Urothelium cell line (cell line): ENCODE measurements at regions not wholly inside any gene's neighbourhood (a gene's known extent, or its start where the extent isn't known, plus 50 kb on each side); places are given as distances from the start of the nearest gene placed in this dataset.
A peak's percentile ranks its signal among the peaks of the same experiment; 100 is the strongest.
"Not testable (repeated sequence)": the region's sequence is repeated elsewhere in the genome, so short reads cannot be mapped to it uniquely, and the experiment has no call there.

ENCODE experiments used
- DNase-seq: peaks from one replicate; pipeline ENCODE4 v3.0.0; 2011; ENCODE audit warnings: low spot score, mixed read lengths
- FAIRE-seq: peaks from 2 replicates; lab custom pipeline; 2011; peaks lifted over from hg19 to GRCh38; lab: Jason Lieb, UNC

DNA sequence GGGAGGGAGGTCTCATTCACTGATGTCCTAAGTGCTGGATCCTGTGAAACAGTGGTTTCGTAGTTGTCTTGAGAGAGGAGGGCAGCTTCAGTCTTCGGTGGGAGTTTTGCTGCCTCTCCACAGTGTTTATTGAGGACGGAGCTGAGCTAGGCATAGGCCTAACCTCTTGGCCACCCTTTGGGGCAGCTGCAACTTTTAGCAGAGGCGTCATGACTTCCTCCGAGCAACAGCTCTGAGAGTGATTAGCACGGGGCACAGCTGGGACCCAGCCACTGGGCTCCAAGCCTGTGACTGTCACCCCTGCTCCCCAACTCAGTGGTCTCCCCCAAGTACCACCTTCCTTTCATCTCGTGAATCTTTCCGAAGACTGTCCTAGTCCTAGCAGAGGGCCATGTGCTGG is 139.9 kb upstream of the NCOR2 start:
- DNase-seq = no peak
- FAIRE-seq = no peak

DNA sequence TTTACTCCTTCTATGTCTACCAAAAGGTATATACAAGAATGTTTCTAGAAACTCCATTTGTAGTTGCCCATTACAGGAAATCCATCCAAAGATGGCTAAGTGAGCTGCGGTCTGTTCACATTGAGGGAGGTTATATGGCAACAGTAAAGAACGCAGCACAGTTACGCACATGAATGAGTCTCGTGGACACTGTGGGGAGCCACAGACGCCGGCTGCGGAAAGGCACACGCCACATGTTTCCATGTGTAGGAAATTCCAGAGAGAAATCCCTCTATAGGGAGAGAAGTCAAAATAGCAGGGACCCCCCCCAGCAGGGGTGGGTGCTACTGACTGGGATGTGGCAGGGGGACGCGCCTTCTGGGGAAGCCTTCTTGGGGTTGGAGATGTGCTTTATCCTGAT is 139.0 kb upstream of the NCOR2 start:
- FAIRE-seq = no peak
- no peak for DNase-seq

DNA sequence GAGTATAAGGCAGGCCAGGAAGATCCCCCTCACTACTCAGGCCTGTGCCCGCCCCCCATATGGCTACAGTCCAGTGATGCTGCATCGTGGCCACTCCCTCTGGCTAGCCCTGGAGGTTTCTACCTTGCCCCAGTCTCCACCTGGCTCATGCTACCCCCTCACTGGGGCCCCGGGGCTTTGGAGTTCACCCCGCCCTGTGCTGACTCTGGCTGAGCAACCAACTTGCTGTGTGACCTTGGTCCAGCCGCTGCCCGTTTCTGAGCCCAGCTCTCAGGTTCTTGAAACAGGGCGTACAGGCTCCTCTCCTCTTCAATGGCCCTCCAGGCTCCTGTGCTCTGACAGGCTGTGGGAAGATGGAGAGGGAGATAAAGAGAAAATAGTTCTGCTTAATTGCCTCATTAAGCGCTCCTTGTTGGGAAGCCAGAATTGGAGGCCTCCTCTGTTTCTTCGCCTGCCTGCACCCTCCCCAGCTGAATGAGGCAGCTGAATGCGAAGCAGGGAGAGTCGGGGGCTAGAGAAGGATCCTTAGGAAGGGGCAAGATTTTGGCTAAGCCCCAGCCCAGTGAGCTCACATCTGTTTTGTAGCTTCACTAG is 138.2 kb upstream of the NCOR2 start:
- DNase-seq = no peak
- FAIRE-seq = no peak

DNA sequence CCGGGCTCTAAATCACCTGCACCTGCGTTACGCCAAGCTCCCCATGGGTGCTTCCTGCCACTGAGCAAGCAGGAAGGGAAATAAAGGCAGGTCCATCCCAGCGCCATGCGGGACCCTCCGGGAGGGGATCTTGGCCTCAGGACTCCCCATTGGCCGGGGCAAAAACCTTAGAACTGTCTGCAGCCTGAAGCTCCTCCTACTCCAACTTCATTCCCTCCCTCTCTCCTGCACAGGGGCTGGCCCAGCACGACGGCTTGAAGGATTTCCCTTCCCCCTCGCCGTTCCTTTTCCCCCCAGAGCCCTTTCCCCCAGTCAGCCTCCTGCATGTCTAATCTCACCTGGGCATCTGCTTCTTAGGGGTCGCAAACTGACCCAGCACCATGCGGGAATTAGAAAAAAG is 137.2 kb upstream of the NCOR2 start:
- DNase-seq (no peak), FAIRE-seq (no peak)

DNA sequence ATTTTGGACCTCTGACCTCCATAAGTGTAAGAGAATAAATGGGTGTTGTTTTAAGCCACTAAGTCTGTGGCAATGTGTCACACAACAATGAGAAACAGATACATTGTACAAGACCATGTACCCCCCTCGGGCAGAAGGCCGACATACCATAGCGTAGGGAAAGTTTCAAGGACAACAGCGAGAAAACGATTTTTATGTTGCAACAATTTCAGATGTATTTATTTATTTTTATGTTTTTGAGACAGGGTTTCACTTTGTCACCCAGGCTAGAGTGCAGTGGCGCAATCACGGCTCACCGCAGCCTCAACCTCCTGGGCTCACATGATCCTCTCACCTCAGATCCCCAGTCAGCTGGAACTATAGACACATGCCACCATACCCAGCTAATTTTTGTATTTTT is 136.4 kb upstream of the NCOR2 start:
- FAIRE-seq (no peak), DNase-seq (no peak)

DNA sequence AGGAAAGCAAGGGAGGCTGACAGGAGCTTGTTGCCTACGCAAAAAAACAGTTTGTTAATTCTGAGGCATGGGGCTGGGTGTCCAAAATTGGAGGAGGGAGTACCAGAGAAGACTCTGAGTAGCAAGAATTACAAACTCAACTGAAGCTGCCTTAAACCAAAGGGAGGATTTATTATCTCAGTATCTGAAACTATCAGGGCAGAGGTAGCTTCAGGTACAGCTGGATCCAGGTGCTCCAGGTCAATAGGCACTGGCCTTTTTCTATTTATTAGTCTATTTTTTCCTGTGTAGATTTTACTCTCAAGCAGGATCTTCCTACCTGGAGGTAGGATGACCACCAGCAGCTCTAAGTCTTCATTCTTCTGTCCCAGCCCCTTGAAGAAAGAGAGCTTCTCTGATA is 135.3 kb upstream of the NCOR2 start:
- FAIRE-seq = no peak

DNA sequence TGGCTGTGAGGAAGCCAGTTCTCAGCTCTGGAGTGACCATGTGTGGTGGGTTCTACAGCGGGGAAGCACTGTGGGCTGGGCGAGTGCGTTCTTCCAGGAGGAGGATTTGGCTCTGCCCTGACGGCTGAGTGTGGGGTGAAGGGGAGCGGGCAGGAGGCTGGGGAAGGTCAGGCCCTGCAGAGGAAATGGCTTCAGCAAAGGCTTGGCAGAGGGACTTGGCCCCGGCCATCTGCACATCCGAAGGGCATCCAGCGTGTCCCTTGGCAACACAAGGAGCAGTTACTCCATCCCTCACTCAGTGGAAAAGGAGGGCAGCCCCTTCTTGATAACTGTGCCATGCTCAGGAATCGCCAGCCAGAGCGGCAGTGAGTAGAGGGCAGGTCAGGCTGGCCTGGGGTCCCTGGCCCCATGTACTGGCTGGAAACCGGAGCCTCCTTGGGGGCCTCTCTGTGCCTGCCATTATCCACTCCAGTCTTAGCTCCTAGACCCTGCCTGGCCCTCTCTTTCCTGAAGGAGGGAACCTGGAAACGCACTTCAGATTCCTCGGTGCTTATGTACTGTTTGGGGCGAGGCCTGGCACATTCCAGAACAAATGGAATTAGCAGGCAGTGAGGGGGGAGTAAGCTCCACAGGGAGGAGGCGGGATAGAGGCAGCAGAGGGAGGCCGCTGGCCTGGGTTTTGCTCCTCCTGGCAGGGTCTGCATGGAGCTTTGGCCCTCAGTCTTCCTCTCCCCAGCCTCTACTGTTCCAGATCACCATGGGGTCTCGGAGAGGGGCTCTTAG is 133.6 kb upstream of the NCOR2 start:
- FAIRE-seq (no peak), DNase-seq (peak; percentile 79)

More for the DNA sequence above, 135.3 kb upstream of the NCOR2 start:
- no peak for DNase-seq

DNA sequence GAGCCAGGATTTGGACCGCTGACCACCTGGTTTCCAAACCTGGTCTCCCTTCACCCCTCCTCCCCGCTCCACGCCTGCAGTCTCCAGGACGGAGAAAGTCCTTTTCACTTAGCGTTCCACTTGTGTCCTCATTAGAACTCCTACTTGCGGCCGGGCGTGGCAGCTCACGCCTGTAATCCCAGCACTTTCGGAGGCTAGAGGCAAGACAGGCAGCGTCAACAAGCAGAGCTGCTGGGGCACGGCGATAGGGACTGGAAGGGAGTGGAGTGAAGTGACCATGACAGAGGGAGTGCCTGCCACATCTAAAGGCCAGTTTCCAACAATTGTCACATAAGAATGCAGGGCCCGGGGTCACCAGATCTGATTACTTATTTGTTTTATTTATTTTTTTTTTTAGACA is 132.5 kb upstream of the NCOR2 start:
- DNase-seq (no peak), FAIRE-seq (no peak)

DNA sequence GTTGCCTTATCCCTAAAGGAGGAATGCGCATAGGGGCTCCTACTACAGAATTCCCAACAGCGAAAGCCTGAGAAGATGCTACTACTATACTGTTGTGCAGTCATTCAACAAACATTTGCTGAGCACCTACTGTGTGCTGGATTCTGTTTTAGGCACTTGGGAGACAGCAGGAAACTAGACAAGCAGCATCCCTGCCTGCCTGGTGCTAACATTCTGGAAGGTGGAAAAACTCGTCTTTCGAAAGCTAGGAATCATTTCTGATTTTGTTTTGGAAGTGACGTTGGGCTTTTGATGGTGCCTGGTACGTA is 131.5 kb upstream of the NCOR2 start:
- no peak for DNase-seq
- no peak for FAIRE-seq

DNA sequence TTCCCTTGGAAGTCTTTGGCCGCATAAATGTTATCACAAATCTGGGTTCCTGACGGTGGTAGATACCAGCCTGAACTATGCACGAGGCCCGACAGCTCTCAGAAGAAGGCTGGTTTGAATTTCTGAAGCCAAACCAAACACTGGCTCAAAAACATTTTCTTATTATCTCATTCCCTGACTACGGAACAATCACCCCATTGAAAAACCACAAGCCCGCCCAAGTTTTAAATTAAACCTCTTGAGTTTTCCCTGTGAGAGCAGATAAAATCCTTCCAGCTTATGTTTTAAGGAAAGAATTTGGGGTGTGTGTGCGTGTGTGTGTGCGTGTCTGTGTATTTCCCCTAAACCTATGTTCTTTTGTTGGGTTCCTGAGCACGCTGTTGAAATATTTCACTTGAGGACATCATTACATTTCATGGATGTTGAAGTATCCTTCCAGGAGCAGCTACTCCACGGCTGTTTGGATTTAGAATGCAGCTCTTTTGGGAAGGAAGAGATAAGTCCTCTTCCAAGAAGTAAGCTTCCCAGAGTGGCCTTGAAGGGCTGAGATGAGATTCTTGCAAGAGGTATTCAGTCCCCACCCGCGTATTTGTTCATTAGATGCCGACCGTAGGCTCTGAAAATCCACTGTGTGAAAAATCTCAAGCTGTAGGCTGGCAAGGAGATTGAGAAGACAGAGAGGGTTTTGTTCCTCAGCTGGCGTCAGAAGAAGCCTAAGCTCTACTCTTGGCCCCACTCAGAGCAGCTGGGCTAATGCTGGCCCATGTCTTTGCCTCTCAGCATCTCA is 131.0 kb upstream of the NCOR2 start:
- FAIRE-seq (no peak), DNase-seq (no peak)

DNA sequence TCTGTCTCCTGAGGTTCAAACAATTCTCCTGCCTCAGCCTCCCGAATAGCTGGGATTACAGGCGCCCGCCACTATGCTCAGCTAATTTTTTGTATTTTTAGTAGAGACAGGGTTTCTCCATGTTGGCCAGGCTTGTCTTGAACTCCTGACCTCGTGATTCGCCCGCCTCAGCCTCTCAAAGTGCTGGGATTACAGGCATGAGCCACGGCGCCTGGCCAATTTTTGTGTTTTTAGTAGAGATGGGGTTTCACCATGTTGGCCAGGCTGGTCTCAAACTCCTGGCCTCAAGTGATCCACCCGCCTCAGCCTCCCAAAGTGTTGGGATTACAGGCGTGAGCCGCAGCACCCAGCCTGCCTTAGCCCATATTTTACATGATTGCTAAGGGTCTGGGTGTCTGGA is 130.3 kb upstream of the NCOR2 start:
- not testable (repeated sequence) for FAIRE-seq

DNA sequence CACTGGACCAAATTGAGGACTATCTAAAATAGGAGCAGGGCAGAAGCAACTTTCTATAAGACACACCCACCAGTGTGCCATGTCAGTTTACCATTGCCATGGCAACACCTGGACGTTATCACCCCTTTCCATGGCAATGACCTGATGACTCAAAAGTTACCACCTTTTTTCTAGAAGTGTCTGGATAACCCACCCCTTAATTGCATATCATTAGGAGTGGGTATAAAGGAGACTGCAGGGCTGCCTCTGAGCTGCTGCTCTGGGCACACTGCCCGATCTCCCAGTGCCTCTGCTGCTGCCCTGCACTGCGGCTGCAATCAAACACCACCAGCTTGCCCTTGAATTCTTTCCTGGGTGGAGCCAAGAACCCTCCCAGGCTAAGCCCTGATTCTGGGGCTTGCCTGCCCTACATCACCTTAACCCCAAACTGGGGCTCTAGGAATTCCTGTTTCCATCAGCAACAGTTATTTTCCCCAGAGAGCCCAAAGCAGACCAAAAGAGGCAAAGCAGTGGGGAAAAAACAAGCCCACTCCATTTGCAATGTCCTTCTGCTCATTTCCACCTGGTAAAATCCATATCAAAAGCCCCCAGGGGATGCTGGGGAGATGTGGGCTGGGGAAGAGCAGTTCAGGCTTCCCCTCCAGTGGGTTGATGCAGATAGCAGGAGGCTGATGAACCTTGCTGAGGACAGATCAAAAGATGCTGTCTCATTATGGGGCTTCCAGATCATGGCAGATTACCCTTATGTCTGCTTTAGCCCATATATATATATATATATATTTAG is 129.5 kb upstream of the NCOR2 start:
- FAIRE-seq = no peak
- no peak for DNase-seq

More for the DNA sequence above, 130.3 kb upstream of the NCOR2 start:
- not testable (repeated sequence) for DNase-seq

DNA sequence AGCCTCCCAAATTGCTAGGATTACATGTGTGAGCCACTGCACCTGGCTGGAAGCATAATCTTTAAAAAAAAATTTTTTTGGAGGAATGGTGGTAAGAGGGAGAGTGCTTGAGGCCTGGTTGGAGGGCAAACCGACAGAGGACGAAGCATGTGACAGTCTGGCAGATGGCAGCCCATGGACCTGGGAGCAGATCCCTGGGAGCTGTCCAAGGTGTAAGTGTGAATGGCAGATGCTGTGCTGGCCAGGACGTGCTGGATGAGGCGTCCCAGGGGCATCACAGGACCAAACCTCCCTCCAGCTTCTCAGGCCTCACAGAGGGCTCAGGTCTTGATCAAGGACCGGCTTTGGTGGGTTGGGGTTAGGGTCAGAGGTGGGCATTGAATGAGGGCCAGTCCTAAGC is 128.4 kb upstream of the NCOR2 start:
- FAIRE-seq (no peak), DNase-seq (peak; percentile 38)

DNA sequence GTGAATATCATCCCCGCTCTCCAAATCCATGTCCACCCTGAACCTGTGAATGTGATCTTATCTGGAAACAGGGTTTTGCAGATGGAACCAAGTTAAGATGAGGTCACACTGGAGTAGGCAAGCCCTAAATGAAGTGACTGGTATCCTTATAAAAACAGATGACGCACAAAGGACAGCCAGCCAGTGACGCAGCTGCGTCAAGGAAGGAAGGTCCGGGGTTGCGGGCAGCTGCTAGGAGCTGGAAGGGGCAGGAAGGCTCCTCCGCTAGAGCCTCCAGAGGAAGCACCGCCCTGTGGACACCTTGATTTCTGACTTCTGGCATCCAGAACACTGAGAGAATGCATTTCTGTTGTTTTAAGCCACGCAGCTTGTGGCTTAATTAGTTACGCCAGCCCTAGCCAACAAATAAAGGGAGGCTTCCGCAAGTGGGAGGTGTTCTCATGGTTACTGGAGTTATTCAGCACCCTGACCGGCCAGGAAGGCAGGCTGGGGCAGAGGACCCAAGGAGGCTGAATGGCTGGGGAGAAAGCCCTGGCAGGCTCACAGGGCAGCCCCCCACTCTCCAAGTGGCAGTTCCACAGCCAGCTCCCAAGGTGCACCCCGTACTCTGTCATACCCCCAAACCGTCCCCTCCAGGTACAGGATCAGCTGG is 127.6 kb upstream of the NCOR2 start:
- DNase-seq (no peak), FAIRE-seq (no peak)

DNA sequence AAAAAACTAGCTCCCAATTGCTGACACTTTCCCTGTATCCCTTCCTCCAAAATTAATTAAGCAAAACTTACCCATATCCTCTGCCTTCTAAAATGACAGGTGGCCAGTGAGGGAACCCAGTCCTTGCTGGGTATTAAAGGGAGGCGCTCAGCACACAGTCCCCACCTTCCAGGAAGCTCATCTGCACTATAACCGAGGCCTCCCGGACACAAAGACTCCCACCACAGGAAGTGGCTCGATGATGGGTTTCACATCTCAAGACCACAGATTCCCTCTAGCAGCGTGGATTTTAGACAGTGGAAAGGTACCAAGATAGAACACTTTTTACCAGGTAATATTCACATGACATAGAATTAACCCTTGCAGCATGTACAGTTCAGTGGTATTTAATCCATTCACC is 126.8 kb upstream of the NCOR2 start:
- DNase-seq (no peak), FAIRE-seq (no peak)

DNA sequence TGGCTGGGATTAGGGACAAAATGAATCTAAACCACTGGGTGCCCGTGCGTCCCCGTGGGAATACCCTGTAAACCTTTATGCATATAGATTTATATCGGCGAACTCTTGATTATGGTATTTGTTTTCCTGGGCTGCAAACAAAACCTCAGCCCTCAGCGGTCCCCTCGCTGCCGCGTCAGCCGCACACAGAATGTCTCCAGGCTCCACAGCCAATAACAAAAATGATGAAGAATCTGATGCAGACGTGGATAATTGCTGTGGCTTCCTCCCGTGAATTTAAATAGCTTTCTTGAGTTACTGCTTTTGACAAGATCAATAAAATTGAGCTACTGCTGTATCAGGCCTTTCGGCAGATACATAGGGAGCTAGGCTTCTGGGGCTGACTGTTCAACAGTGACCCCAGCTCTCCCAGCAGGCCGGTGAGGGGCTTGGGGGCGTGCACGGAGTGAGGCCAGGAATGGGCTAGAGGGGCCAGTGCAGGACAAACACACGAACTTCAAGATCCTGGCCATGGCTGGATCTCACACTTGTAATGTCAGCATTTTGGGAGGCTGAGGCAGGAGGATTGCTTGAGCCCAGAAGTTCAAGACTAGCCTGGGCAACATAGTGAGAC is 125.8 kb upstream of the NCOR2 start:
- DNase-seq = no peak
- FAIRE-seq = no peak

DNA sequence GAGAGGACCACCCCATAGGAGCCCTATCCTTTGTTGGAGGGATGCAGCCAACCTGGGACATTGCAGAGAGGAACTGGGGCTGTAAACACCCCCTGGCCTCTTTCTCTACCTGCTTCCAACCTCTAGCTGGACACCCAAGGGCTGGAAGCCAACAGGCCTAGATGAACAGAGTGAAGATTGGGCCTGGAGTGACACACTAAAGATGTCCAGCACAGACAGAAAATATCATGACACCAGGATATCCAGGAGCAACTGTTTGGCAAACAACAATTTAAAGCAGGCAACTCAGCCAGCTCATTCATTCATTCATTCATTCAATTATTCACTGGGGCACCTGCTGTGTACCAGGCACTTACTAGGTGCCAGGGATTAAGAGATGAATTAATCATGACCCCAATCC is 125.0 kb upstream of the NCOR2 start:
- DNase-seq (no peak), FAIRE-seq (no peak)

DNA sequence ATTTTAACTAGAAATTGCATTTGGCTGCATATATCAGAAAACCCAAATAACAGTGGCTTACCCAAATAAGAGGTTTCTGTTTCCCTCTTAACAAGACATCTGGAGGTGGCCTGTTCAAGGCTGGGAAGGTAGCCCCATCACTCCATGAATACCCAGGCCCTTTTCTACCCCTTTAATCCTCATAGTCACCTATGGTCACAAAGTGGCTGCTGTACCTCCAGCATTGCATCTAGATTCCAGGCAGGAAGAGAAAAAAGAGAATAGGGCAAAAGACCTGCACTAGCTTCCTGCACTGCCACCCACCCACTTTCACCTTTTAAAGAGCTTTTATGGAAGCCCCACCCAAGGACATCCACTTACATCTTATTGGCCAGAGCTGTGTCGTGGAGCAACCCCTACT is 124.0 kb upstream of the NCOR2 start:
- DNase-seq = no peak
- no peak for FAIRE-seq

DNA sequence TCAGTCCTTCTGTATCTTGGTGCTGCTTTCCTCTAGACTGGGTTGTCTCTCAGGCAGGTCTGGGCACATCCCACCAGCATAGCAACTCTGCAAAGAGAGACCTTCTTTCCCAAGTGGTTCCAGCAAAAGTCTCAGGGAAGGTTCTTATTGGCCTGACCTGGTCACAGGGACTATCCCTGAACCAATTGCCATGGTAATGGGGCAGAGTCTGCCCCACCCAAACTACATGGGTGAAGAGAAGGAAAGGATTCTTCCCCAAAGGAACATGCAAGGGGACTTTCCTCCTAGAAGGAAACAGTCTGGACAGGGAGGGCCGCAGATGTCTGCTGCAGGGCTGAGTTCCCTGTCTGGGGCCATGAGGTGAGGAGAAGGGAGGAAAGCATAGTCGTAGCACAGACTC is 122.2 kb upstream of the NCOR2 start:
- no peak for DNase-seq
- FAIRE-seq = no peak

DNA sequence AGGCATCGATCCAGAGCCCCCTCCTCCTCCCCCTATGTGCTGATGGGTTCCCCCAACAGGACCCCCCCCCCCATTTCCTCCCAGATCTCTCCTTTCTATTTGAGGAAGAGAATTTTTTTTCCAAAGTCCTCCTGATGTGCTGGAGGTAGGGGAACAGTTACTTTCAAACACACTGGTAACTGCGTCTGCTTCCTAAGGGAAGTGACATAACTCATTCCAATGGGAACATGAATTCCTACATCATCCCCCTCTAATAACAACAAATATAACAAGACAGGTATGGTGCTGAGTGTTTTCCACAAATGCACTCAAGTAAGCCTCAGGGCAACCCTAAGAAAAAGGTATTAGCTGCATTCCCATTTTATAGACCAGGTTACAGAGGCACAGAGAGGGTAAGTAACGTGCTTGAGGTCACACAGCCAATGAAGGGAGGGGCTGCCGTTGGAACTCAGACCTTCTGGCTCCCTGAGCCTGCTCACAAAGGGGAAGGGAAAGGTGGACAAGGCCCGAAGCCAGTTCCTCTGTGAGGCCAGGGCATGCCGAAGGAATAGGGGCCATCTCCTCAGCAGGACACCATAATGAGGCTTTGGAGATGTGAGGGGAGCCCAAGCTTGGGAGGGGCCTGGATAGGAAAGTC is 121.1 kb upstream of the NCOR2 start:
- DNase-seq = no peak
- FAIRE-seq = no peak
